Jurkat, Clone E6-1 (cell line): ENCODE measurements at regions not wholly inside any gene's neighbourhood (a gene's known extent, or its start where the extent isn't known, plus 50 kb on each side); places are given as distances from the start of the nearest gene placed in this dataset.

Experiments
- DNase-seq: peaks from one replicate; pipeline ENCODE4 v3.0.0-alpha.2; 2011; ENCODE audit warnings: low read depth, low spot score
- H3K4me3 ChIP-seq: 2 replicates; pipeline ENCODE4 v1.5.1; 2011; ENCODE audit warnings: mild to moderate bottlenecking, low read length, control low read depth, moderate library complexity

DNA sequence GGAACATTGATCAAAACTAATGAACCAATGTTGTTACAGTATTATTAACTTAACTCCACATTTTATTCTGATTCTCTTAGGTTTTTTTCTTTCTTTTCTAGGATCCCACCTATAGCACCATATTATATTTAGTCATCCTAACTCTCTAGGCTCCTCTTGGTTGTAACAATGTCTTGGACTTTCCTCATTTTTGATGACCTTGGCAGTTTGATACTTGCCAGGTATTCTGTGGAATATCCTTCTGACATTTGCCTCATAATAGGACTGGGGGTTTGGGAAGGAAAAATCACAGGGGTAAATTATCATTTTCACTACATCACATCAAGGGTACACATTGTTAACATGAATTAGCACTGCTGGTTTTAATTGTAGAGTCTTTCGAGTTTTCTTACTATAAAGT lies 851.6 kb upstream of the SOX9 start:
- no peak overlapping the region for H3K4me3 ChIP-seq
- DNase-seq, result no peak

DNA sequence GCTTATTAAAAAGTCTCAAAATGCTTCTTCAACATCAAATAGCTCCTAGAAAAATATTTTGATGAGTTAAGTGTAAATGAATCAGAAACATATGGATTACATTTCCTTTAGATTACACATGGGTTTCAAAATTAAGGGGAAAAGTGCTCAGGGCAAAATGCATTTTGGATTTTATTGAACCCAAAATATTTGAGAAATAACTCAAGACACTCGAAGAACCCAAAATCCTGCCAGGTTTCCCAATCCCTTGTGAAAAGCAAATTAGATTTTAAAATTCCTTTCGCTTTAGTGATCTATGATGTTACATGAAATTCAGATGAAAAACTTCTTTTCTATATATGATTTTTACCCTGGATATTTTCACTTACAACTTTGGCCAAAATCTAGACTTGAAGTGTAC lies 847.4 kb upstream of the SOX9 start:
- H3K4me3 ChIP-seq, result no peak overlapping the region
- no peak for DNase-seq

DNA sequence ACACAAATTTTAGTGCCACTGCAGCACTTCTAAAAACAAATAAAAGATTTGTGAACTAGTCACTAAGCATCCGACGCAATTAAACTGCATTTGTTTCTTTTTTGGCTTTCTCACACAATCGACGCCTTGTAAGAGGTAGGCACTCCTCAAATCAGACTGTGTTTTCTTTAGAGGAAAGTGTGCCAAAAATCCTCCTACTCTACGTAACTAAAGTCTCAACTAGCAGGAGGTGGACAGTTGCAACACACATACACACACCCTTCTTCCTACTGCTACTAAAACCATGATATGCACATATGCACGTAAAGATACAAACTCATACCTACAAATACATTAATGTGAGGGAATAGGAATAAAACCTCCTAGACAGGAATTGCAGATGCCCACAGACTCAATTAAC lies 844.7 kb upstream of the SOX9 start:
- DNase-seq, result no peak

GRCh38 chr17:71283486-71283885 lies 837.3 kb upstream of the SOX9 start:
- H3K4me3 ChIP-seq, result no peak overlapping the region
- DNase-seq, result no peak

More for the DNA sequence above, 844.7 kb upstream of the SOX9 start:
- no peak overlapping the region for H3K4me3 ChIP-seq

GRCh38 chr17:71284032-71284755 lies 836.6 kb upstream of the SOX9 start:
- no peak for DNase-seq
- H3K4me3 ChIP-seq, result no peak overlapping the region

GRCh38 chr17:71286625-71287024 lies 834.2 kb upstream of the SOX9 start:
- H3K4me3 ChIP-seq, result no peak overlapping the region
- DNase-seq, result no peak

DNA sequence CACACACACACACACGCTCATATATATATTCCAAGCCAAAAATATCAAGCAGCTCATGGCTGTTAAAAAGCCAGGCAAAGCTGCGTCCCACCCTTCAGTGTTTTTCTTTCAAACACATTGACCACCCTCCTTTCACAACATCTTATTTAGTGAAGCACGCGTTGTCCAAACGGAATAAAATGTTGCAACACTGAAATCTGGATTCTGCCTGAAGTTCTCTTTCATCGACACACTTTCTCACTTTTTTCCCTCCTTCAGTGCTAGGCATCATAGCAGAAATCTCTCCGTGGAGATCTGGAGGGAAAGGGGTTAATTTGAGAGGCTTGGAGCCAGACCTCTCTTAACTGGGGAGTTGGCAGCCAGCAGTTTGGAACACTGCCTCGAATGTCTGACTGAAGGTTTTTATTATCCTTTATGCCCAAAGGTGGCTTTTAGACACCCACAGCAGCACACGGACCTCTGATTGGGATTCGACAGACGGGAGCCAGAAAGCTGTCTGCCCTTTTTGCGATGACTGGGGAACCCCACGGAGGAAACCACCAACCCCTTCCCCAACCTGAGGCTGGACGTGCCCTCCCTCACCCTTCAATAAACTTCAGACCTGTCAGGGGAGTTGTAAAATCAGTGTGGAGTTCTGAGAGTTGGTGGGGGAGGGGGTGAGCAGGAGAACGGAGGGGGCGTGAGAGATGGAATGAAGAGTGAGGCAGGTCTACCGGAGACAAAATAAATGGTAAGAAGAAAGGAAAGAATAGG lies 833.6 kb upstream of the SOX9 start:
- DNase-seq, result no peak
- H3K4me3 ChIP-seq, result no peak overlapping the region

- DNase-seq, result no peak
- no peak overlapping the region for H3K4me3 ChIP-seq
Measured at GRCh38 chr17:71292006-71292405, 828.8 kb upstream of the SOX9 start.

DNA sequence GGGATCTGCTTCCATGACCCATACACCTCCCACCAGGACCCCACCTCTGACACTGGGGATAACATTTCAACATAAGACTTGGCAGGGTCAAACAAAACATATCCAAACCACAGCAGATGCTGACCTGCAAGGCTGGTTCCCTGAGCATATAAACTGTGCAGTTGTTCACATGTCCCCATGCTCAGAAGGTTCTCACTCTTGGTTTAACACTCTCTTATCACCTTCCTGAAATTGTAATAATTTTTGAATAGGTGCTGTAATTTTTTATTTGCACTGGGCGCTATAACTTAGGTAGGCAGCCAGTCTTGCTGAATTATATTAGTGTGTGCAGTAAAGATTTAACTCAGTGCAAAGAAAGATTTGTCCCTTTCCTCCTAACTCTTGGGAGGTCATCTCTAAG lies 824.8 kb upstream of the SOX9 start:
- DNase-seq, result no peak
- no peak overlapping the region for H3K4me3 ChIP-seq

DNA sequence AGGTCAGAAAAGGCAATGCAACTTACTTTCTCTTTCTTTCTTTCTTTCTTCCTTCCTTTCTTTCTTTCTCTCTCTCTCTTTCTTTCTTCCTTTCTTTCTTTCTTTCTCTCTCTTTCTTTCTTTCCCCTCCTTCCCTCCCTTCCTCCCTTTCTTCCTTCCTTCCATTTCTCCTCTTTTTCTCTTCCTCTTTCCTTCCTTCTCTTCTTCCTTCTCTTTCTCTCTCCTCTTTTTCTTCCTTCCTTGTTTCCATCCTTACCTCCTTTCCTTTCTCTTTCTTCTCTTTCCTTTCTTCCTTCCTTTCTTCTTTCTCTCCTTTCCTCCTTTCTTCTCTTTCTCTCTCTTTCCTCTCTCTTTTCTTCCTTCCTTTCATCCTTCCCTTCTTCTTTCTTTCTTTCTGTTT lies 819.8 kb upstream of the SOX9 start:
- no peak for DNase-seq
- H3K4me3 ChIP-seq, result no peak overlapping the region

GRCh38 chr17:71302721-71303549 lies 817.9 kb upstream of the SOX9 start:
- no peak overlapping the region for H3K4me3 ChIP-seq
- no peak for DNase-seq

- H3K4me3 ChIP-seq, result no peak overlapping the region
- peak; percentile 12 for DNase-seq
Measured at GRCh38 chr17:71304498-71305158, 816.2 kb upstream of the SOX9 start.

DNA sequence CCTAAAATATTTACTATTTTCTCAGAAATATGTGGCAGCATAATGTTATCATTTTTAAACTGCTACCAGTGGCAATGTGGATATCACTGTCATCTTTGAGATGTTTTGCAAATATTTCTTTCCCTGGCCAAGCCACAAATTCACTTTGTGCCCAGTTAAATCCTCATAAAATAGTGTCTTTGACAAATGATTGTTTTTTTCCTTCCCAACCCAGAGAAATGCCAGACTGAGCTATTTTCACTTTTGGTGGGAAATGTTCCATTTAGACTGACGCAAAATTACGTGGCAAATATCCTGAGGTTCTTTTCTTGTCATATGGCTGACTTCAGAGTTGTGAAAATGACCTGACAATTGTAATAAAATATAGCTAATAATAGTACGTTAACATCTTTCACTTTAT lies 807.0 kb upstream of the SOX9 start:
- no peak for DNase-seq
- H3K4me3 ChIP-seq, result no peak overlapping the region

- H3K4me3 ChIP-seq, result no peak overlapping the region
- DNase-seq, result no peak
Measured at GRCh38 chr17:71315568-71315967, 805.3 kb upstream of the SOX9 start.

DNA sequence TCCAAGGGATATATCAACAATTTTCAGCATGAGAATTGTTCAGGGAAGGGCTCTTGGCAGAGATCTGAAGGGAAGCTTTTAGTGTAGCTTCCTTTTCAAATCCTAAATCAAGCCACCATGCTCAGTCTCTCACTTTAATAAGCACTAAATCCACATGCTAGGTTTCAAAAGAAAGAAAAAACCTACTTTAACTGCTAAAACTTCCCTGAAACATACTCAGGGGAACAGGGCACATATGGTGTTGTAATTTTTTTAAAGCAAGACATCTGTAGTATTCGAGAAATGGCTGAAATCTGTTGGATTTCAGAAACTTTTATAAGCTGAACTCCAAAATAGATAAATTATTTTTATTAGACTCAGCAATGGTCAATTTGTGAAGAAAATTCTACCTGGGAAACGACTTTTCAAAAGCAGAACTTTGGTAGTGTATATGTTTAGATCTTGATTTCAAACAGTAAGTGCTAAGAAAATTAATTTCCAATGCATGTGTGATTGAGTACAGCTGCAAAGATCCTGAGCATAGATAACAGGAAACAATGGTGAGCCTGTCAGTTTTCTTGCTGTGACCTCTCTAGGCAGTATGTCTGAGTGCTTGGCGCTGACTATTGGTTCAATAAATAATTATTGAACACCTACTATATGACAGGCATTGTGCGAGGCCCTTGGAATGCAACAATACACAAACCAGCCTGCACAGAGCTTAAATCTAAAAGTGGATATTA lies 804.5 kb upstream of the SOX9 start:
- H3K4me3 ChIP-seq, result no peak overlapping the region
- DNase-seq, result no peak

DNA sequence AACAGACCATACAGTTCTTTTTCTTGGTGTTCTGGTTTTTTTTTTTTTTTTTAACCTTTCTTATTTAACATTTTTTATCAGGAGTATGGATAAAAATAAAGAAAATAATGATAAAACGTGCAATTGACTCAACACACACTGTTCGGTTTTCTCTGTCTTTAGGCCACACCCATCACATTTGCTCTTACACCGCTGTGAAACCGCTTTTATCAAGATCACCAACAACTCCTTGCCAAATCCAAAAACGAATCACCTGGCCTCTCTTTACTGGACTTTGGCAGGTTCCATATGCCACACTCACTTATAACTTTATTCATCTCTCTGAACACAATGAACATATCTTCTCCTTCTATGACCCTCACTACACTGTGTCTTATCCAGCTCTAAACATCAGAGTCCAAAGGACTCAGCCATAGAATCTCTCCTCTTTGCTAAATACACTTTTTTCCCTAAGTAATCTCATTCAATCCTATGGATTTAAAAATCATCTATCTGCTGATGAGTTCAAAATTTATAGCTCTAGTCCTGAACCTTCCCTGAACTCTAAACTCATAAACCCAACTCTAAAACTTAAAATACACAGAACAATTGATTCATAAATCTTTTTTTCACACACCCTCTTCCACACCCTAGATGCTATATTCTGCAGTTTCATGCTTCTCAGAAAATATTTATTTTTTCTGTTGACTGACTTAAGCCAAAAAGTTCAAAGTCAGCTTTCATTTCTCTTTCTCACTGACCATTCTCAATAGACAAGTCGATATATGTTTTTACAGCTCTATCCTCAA lies 800.6 kb upstream of the SOX9 start:
- H3K4me3 ChIP-seq, result no peak overlapping the region
- no peak for DNase-seq

GRCh38 chr17:71325117-71325516 lies 795.7 kb upstream of the SOX9 start:
- H3K4me3 ChIP-seq, result no peak overlapping the region
- no peak for DNase-seq

DNA sequence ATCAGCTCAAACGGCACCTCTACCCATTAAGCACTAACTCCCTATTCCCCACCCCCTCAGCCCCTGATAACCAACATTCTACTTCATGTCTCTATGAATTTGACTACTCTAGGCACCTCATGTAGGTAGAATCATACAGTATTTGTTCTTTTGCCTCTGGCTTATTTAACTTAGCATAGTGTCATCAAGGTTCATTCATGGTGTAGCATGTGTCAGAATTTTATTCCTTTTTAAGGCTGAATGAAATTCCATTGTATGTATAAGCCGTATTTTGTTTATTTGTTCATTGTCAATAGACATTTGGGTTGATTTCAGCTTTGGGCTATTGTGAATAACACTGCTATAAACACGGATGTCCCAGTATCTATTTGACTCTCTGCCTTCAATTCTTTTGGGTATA lies 794.9 kb upstream of the SOX9 start:
- DNase-seq, result no peak
- no peak overlapping the region for H3K4me3 ChIP-seq
